DMS79 treated with DMSO at 0.1 percent for 48 hours (cell line): ENCODE measurements at regions not wholly inside any gene's neighbourhood (a gene's known extent, or its start where the extent isn't known, plus 50 kb on each side); places are given as distances from the start of the nearest gene placed in this dataset.

ENCODE experiments used
- DNase-seq: peaks from one replicate; lab custom pipeline; 2025; lab: John Stamatoyannopoulos, UW

- DNase-seq, result no peak
These were observed 229.2 kb downstream of the PRL start for GRCh38 chr6:22067671-22068070.

- no peak for DNase-seq
These were observed 228.1 kb downstream of the PRL start for GRCh38 chr6:22068561-22069305.

- no peak for DNase-seq
These were observed 227.5 kb downstream of the PRL start for GRCh38 chr6:22069306-22069800.

GRCh38 chr6:22071270-22072041 is 225.4 kb downstream of the PRL start:
- no peak for DNase-seq

- DNase-seq, result peak; percentile 94
These were observed 223.9 kb downstream of the PRL start for GRCh38 chr6:22072949-22073348.

- DNase-seq, result no peak
These were observed 223.2 kb downstream of the PRL start for GRCh38 chr6:22073516-22074198.

GRCh38 chr6:22078288-22078687 is 218.5 kb downstream of the PRL start:
- no peak for DNase-seq

- no peak for DNase-seq
These were observed 217.9 kb downstream of the PRL start for GRCh38 chr6:22078802-22079545.

- DNase-seq, result no peak
These were observed 217.1 kb downstream of the PRL start for GRCh38 chr6:22079783-22080182.

- DNase-seq, result no peak
These were observed 215.1 kb downstream of the PRL start for GRCh38 chr6:22081709-22082108.

- no peak for DNase-seq
These were observed 214.6 kb downstream of the PRL start for GRCh38 chr6:22082218-22082617.

GRCh38 chr6:22083119-22083518 is 213.7 kb downstream of the PRL start:
- DNase-seq, result no peak

- DNase-seq, result no peak
These were observed 208.7 kb downstream of the PRL start for GRCh38 chr6:22087960-22088706.

- no peak for DNase-seq
These were observed 205.3 kb downstream of the PRL start for GRCh38 chr6:22091424-22091948.

- no peak for DNase-seq
These were observed 201.0 kb downstream of the PRL start for GRCh38 chr6:22095836-22096235.

- DNase-seq, result no peak
These were observed 198.2 kb downstream of the PRL start for GRCh38 chr6:22098601-22099031.

- no peak for DNase-seq
These were observed 197.6 kb downstream of the PRL start for GRCh38 chr6:22099231-22099630.

- no peak for DNase-seq
These were observed 196.9 kb downstream of the PRL start for GRCh38 chr6:22099923-22100322.

- DNase-seq, result no peak
These were observed 195.7 kb downstream of the PRL start for GRCh38 chr6:22101163-22101562.

- DNase-seq, result no peak
These were observed 194.2 kb downstream of the PRL start for GRCh38 chr6:22102671-22103070.

GRCh38 chr6:22106451-22106850 is 190.4 kb downstream of the PRL start:
- no peak for DNase-seq
